ENCODE measurements at regions not wholly inside any gene's neighbourhood (a gene's known extent, or its start where the extent isn't known, plus 50 kb on each side); places are given as distances from the start of the nearest gene placed in this dataset.

DNA sequence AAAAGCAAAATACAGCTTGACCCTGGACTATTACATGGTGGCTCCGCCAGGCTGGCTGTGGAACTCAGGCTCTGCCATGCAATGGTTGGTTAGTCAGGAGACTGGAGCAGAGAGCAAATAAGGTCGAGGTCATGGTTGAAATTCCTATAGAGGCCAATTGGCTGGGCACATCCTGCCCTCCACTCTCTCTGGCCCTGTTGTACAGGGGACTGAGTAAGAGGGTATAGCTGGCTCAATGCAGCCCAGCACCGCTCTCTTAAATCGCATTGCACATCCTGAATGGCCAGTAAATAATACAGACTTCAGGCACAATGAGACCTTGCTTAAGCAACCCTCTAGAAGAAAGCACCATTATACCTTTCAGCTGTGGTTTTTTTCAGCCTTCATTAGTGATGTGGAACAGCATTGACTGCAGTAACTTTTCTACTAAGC lies 59.3 kb upstream of the PPP2R5A start:
- CTCF ChIA-PET = no interaction called here

More for the DNA sequence above, 59.3 kb upstream of the PPP2R5A start:
- BruUV-seq (replicated peaks) = no TSS peak
- H3K4ac ChIP-seq (ENCODE audit: low read depth, low read length) = no peak overlapping the region
- no peak overlapping the region for H3K27ac ChIP-seq (ENCODE audit: insufficient read depth, low read length)
- no peak overlapping the region for H4K8ac ChIP-seq (ENCODE audit: low read depth in 2 of 2, low read length in 2 of 2)
- no peak overlapping the region for H3K56ac ChIP-seq (ENCODE audit: extremely low read depth, insufficient read depth, low read length)
- H2AK5ac ChIP-seq (ENCODE audit: low read depth, low read length) = no peak overlapping the region
- no peak for DNase-seq
- H3K36me3 ChIP-seq (ENCODE audit: control insufficient read depth, insufficient read depth, low read length) = no peaks in the 10 kb centered on the region
- H3K4me1 ChIP-seq (ENCODE audit: control insufficient read depth, insufficient read depth, low read length) = peaks cover 5% of the 10 kb centered on the region
- H3K23ac ChIP-seq (ENCODE audit: low read depth, low read length) = no peak overlapping the region
- H2AK9ac ChIP-seq (replicated peaks; ENCODE audit: low read depth, low read length, poor library complexity) = no peak overlapping the region
- no peak overlapping the region for H3K14ac ChIP-seq (replicated peaks; ENCODE audit: low read depth, low read length)
- WGBS, 2 experiments (ENCODE audit: extremely low coverage in 2 of 2, insufficient read length in 1 of 2) = 89% methylated on average over 2 of the region's 4 CpGs; no CpG with 5 or more reads in 1 of the 2 experiments
- POLR2A ChIA-PET (ENCODE audit: unreplicated experiment) = no interaction called here
- H2AFZ ChIP-seq (replicated peaks; ENCODE audit: low read length, poor library complexity) = no peak overlapping the region
- H4K20me1 ChIP-seq (ENCODE audit: insufficient read depth, low read length) = no peaks in the 10 kb centered on the region
- 0 out of 2 replicates have a peak, but pooled peaks cover 3% of the 10 kb centered on the region for H3K9me1 ChIP-seq (ENCODE audit: insufficient read depth, low read length)
- H3K18ac ChIP-seq (ENCODE audit: low read depth, low read length) = no peak overlapping the region
- no peak for ATAC-seq (ENCODE audit: low read depth)
- H2BK20ac ChIP-seq (ENCODE audit: low read depth, low read length) = no peak overlapping the region
- no peak overlapping the region for H3K9ac ChIP-seq (ENCODE audit: low read depth, low read length)
- no peaks in the 10 kb centered on the region for H3K9me3 ChIP-seq (ENCODE audit: control insufficient read depth, insufficient read depth, low read length)
- H4K5ac ChIP-seq (ENCODE audit: low read depth, low read length) = no peak overlapping the region
- intact Hi-C loops (cut with micrococcal nuclease) = loop anchor here (5.0 kb wide), 1 partner anchor 36 kb away; no protein-coding TSS in a partner anchor
- H4K91ac ChIP-seq (ENCODE audit: insufficient read depth, low read depth, low read length) = no peak overlapping the region
- no peak overlapping the region for H2BK120ac ChIP-seq (ENCODE audit: low read depth, low read length)
- no peaks in the 10 kb centered on the region for H3K79me1 ChIP-seq (ENCODE audit: low read depth in 1 of 2, low read length in 2 of 2)
- H2BK5ac ChIP-seq (ENCODE audit: low read depth, low read length, poor library complexity, severe bottlenecking) = no peak overlapping the region
- H3K27me3 ChIP-seq (ENCODE audit: control insufficient read depth, insufficient read depth, low read length) = no peaks in the 10 kb centered on the region; the same call in 1 of the 2 replicates
- dilution Hi-C loops (cut with HindIII; ENCODE audit: low sequenced_read_pairs, unreplicated experiment) = no loop called here
- H2BK15ac ChIP-seq (ENCODE audit: low read depth, low read length) = no peak overlapping the region
- no peak overlapping the region for H3K4me3 ChIP-seq (ENCODE audit: insufficient read depth, low read depth, low read length)
- TF ChIP-seq MAZ (IDR thresholded peaks at IDR 0.05; ENCODE audit: borderline replicate concordance, low read depth, low read length) = no peak
- TF ChIP-seq FOS (IDR thresholded peaks at IDR 0.05; ENCODE audit: low read depth, low read length) = no peak
- TF ChIP-seq, protein P1, sequence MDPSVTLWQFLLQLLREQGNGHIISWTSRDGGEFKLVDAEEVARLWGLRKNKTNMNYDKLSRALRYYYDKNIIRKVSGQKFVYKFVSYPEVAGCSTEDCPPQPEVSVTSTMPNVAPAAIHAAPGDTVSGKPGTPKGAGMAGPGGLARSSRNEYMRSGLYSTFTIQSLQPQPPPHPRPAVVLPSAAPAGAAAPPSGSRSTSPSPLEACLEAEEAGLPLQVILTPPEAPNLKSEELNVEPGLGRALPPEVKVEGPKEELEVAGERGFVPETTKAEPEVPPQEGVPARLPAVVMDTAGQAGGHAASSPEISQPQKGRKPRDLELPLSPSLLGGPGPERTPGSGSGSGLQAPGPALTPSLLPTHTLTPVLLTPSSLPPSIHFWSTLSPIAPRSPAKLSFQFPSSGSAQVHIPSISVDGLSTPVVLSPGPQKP (IDR thresholded peaks at IDR 0.05; ENCODE audit: borderline replicate concordance, low read depth, low read length) = no peak
- no peak for TF ChIP-seq NFE2L2 (IDR thresholded peaks at IDR 0.05; ENCODE audit: low read depth, low read length)
- no peak for TF ChIP-seq CEBPB (IDR thresholded peaks at IDR 0.05; ENCODE audit: low read depth, low read length)
- no peak for TF ChIP-seq POLR2A (IDR thresholded peaks at IDR 0.05; ENCODE audit: low read depth, low read length)
- no peak for TF ChIP-seq BHLHE40 (IDR thresholded peaks at IDR 0.05; ENCODE audit: low read depth, low read length)
- TF ChIP-seq RCOR1 (IDR thresholded peaks at IDR 0.05; ENCODE audit: insufficient replicate concordance, low read length) = no peak
- TF ChIP-seq SMC3 (IDR thresholded peaks at IDR 0.05; ENCODE audit: low read depth, low read length) = no peak
- TF ChIP-seq RAD21 (IDR thresholded peaks at IDR 0.05; ENCODE audit: low read length) = no peak
- TF ChIP-seq CHD1 (IDR thresholded peaks at IDR 0.05; ENCODE audit: low read depth, low read length) = no peak
- TF ChIP-seq, protein P2, sequence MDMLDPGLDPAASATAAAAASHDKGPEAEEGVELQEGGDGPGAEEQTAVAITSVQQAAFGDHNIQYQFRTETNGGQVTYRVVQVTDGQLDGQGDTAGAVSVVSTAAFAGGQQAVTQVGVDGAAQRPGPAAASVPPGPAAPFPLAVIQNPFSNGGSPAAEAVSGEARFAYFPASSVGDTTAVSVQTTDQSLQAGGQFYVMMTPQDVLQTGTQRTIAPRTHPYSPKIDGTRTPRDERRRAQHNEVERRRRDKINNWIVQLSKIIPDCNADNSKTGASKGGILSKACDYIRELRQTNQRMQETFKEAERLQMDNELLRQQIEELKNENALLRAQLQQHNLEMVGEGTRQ (IDR thresholded peaks at IDR 0.05; ENCODE audit: low read depth, low read length) = no peak
- no peak for TF ChIP-seq RFX5 (IDR thresholded peaks at IDR 0.05; ENCODE audit: low read depth, low read length)
- no peak for TF ChIP-seq MXI1 (IDR thresholded peaks at IDR 0.05; ENCODE audit: borderline replicate concordance, low read depth, low read length)
- no peak overlapping the region for H3K4me2 ChIP-seq (ENCODE audit: low read depth, low read length)
- in situ Hi-C loops (cut with MboI; ENCODE audit: low sequenced_read_pairs) = no loop called here
